GM23248 (cell line): ENCODE measurements at regions not wholly inside any gene's neighbourhood (a gene's known extent, or its start where the extent isn't known, plus 50 kb on each side); places are given as distances from the start of the nearest gene placed in this dataset.

Experiments used
- DNase-seq: peaks from one replicate; pipeline ENCODE4 v3.0.0-alpha.2; 2015
- H2AFZ ChIP-seq: fragments of 200-600 bp; sonication (generic); 2 replicates; pipeline ENCODE4 v1.6.1; 2016; ENCODE audit warnings: antibody characterized with exemption
- H3F3A ChIP-seq: fragments of 200-600 bp; sonication (generic); 2 replicates; pipeline ENCODE4 v1.6.1; 2016; ENCODE audit warnings: mild to moderate bottlenecking, antibody characterized with exemption, mixed run types; ENCODE audit not compliant: insufficient read depth
- H3K27ac ChIP-seq: fragments of 200-600 bp; sonication (generic); 2 replicates; pipeline ENCODE4 v1.5.1; 2016; ENCODE audit warnings: mild to moderate bottlenecking
- H3K27me3 ChIP-seq: fragments of 200-600 bp; sonication (generic); replicated peaks from 2 replicates; pipeline ENCODE4 v1.6.1; 2016; ENCODE audit warnings: mild to moderate bottlenecking; ENCODE audit not compliant: insufficient read depth
- H3K36me3 ChIP-seq: fragments of 200-600 bp; sonication (generic); 2 replicates; pipeline ENCODE4 v1.6.1; 2016; ENCODE audit warnings: low read depth, mild to moderate bottlenecking
- H3K4me1 ChIP-seq: fragments of 200-600 bp; sonication (generic); 2 replicates; pipeline ENCODE4 v1.6.1; 2016; ENCODE audit warnings: mild to moderate bottlenecking; ENCODE audit not compliant: insufficient read depth
- H3K4me2 ChIP-seq: fragments of 200-600 bp; sonication (generic); one replicate; pipeline ENCODE4 v1.6.1; 2016; ENCODE audit warnings: mild to moderate bottlenecking; ENCODE audit not compliant: unreplicated experiment
- H3K4me3 ChIP-seq: fragments of 200-600 bp; sonication (generic); 2 replicates; pipeline ENCODE4 v1.5.1; 2016; ENCODE audit warnings: mild to moderate bottlenecking
- H3K79me2 ChIP-seq: fragments of 200-600 bp; sonication (generic); 2 replicates; pipeline ENCODE4 v1.6.1; 2016; ENCODE audit warnings: mild to moderate bottlenecking; ENCODE audit not compliant: insufficient read depth
- H3K9ac ChIP-seq: fragments of 200-600 bp; sonication (generic); 2 replicates; pipeline ENCODE4 v1.6.1; 2016; ENCODE audit warnings: mild to moderate bottlenecking
- H3K9me2 ChIP-seq: fragments of 200-600 bp; sonication (generic); 2 replicates; pipeline ENCODE4 v1.6.1; 2016; ENCODE audit warnings: mixed run types, mild to moderate bottlenecking, moderate library complexity; ENCODE audit not compliant: insufficient read depth
- H3K9me3 ChIP-seq: fragments of 200-600 bp; sonication (generic); one replicate; pipeline ENCODE4 v1.6.1; 2017; ENCODE audit warnings: low read depth
- H4K20me1 ChIP-seq: fragments of 200-600 bp; sonication (generic); 2 replicates; pipeline ENCODE4 v1.6.0; 2016; ENCODE audit not compliant: insufficient read depth
- EZH2 ChIP-seq: fragments of 200-600 bp; sonication (generic); IDR thresholded peaks from 2 replicates; pipeline ENCODE4 v1.6.1; 2018; ENCODE audit warnings: antibody characterized with exemption, mild to moderate bottlenecking; ENCODE audit not compliant: insufficient read depth, poor library complexity, severe bottlenecking
- EZH2phosphoT487 ChIP-seq: fragments of 200-600 bp; sonication (generic); IDR thresholded peaks from 2 replicates; pipeline ENCODE4 v1.6.1; 2018; ENCODE audit warnings: antibody characterized with exemption, moderate library complexity, mild to moderate bottlenecking, low read depth; ENCODE audit not compliant: insufficient read depth
- WGBS, 2 experiments: methylation state at CpG; one replicate each; pipeline ENCODE4 v1.1.6; 2015 to 2017; ENCODE audit warnings: low lambda C conversion rate in 2 of 2, low coverage in 1 of 2; ENCODE audit errors: missing lambda C conversion rate in 2 of 2; 5-methylcytosine and 5-hydroxymethylcytosine counted together
- in situ Hi-C: fragments of 300-500 bp; cut with MboI; formaldehyde crosslinking; loops from 2 replicates; pipeline ENCODE4 v1.15.0; 2020

GRCh38 chr6:27679964-27680694 is 207.2 kb upstream of the ZNF184 start:
- Histone ChIP-seq H3K4me1 (no peaks in the 10 kb centered on the region), H3F3A (peaks cover 21% of the 10 kb centered on the region), H3K27ac (no peak overlapping the region), H3K36me3 (no peaks in the 10 kb centered on the region), H3K4me3 (no peak overlapping the region), H3K9ac (no peak overlapping the region), H3K9me2 (no peaks in the 10 kb centered on the region), H2AFZ (peak overlapping the region; percentile 28), H3K27me3 (peaks cover 29% of the 10 kb centered on the region), H3K9me3 (no peaks in the 10 kb centered on the region), H4K20me1 (no peaks in the 10 kb centered on the region), H3K4me2 (no peak overlapping the region), H3K79me2 (no peaks in the 10 kb centered on the region)
- no peak for DNase-seq
- 9 to 14% methylated on average over 47 of the region's 47 CpGs for WGBS, 2 experiments
- no peak for TF ChIP-seq EZH2phosphoT487
- no peak for TF ChIP-seq EZH2
- in situ Hi-C loops, result no loop called here

- Histone ChIP-seq H3F3A (peaks cover 21% of the 10 kb centered on the region), H3K79me2 (no peaks in the 10 kb centered on the region), H3K9ac (no peak overlapping the region), H3K9me3 (no peaks in the 10 kb centered on the region), H3K9me2 (no peaks in the 10 kb centered on the region), H3K4me3 (no peak overlapping the region), H3K4me1 (no peaks in the 10 kb centered on the region), H3K27me3 (peaks cover 29% of the 10 kb centered on the region), H3K36me3 (no peaks in the 10 kb centered on the region), H4K20me1 (no peaks in the 10 kb centered on the region), H3K27ac (no peak overlapping the region), H2AFZ (peak overlapping the region; percentile 28), H3K4me2 (no peak overlapping the region)
- TF ChIP-seq EZH2, result no peak
- no peak for TF ChIP-seq EZH2phosphoT487
- in situ Hi-C loops, result no loop called here
- WGBS, 2 experiments, result 19 to 20% methylated on average over 27 of the region's 27 CpGs
- no peak for DNase-seq
Measured at GRCh38 chr6:27679308-27679963, 206.5 kb upstream of the ZNF184 start.

- peaks cover 29% of the 10 kb centered on the region for H3K27me3 ChIP-seq
- TF ChIP-seq EZH2phosphoT487, result no peak
- no peak for TF ChIP-seq EZH2
- no peaks in the 10 kb centered on the region for H3K36me3 ChIP-seq
- H3K4me2 ChIP-seq, result no peak overlapping the region
- no peak overlapping the region for H2AFZ ChIP-seq
- no peak overlapping the region for H3K27ac ChIP-seq
- H3K4me3 ChIP-seq, result no peak overlapping the region
- peaks cover 13% of the 10 kb centered on the region for H3F3A ChIP-seq
- no peaks in the 10 kb centered on the region for H3K79me2 ChIP-seq
- H3K9me2 ChIP-seq, result no peaks in the 10 kb centered on the region
- WGBS, 2 experiments, result 26 to 38% methylated on average over 5 of the region's 5 CpGs
- no peaks in the 10 kb centered on the region for H4K20me1 ChIP-seq
- in situ Hi-C loops, result no loop called here
- no peaks in the 10 kb centered on the region for H3K9me3 ChIP-seq
- no peak for DNase-seq
- no peak overlapping the region for H3K9ac ChIP-seq
- H3K4me1 ChIP-seq, result no peaks in the 10 kb centered on the region
Measured at GRCh38 chr6:27678469-27678868, 205.6 kb upstream of the ZNF184 start.

GRCh38 chr6:27674882-27675281 is 202.0 kb upstream of the ZNF184 start:
- 35 to 37% methylated on average over 9 of the region's 9 CpGs for WGBS, 2 experiments
- TF ChIP-seq EZH2 (no peak), EZH2phosphoT487 (no peak)

More at GRCh38 chr6:27674882-27675281, 202.0 kb upstream of the ZNF184 start:
- Histone ChIP-seq H3K36me3 (no peaks in the 10 kb centered on the region), H3K79me2 (no peaks in the 10 kb centered on the region), H4K20me1 (no peaks in the 10 kb centered on the region), H3F3A (peaks cover 21% of the 10 kb centered on the region), H3K9me2 (no peaks in the 10 kb centered on the region), H3K27ac (no peak overlapping the region), H3K9me3 (no peaks in the 10 kb centered on the region), H3K9ac (no peak overlapping the region), H3K27me3 (peaks cover 20% of the 10 kb centered on the region), H3K4me3 (no peak overlapping the region), H3K4me1 (no peaks in the 10 kb centered on the region), H2AFZ (no peak overlapping the region), H3K4me2 (no peak overlapping the region)
- no peak for DNase-seq
- in situ Hi-C loops, result no loop called here
